ENCODE measurements at regions not wholly inside any gene's neighbourhood (a gene's known extent, or its start where the extent isn't known, plus 50 kb on each side); places are given as distances from the start of the nearest gene placed in this dataset.
"Not testable (repeated sequence)": the region's sequence is repeated elsewhere in the genome, so short reads cannot be mapped to it uniquely, and the experiment has no call there.

- no peaks in the 10 kb centered on the region for H3K4me1 ChIP-seq
- no peak overlapping the region for H3K4me2 ChIP-seq (ENCODE audit: low read length)
- no peak overlapping the region for H3K4me3 ChIP-seq (ENCODE audit: low read depth, low read length)
- no peak overlapping the region for H2AFZ ChIP-seq
- H3K27ac ChIP-seq = no peak overlapping the region
- H3K9ac ChIP-seq = no peak overlapping the region
- H3K36me3 ChIP-seq (ENCODE audit: control insufficient read depth, insufficient read depth, low read length) = no peaks in the 10 kb centered on the region
- H3K27me3 ChIP-seq (ENCODE audit: control insufficient read depth, insufficient read depth, low read length) = no peaks in the 10 kb centered on the region
- no peak for TF ChIP-seq CTCF (IDR thresholded peaks at IDR 0.05)
- H3K79me2 ChIP-seq = no peaks in the 10 kb centered on the region
- no peaks in the 10 kb centered on the region for H3K9me3 ChIP-seq (ENCODE audit: control insufficient read depth, low read length)
Measured at GRCh38 chr4:156290811-156291210, 337.1 kb upstream of the CTSO start.

- H3K4me1 ChIP-seq; H3K27ac ChIP-seq; H3K27me3 ChIP-seq (ENCODE audit: control insufficient read depth, insufficient read depth, low read length); H3K79me2 ChIP-seq; H3K4me2 ChIP-seq (ENCODE audit: low read length); H2AFZ ChIP-seq; H3K9me3 ChIP-seq (ENCODE audit: control insufficient read depth, low read length); H3K9ac ChIP-seq; H3K4me3 ChIP-seq (ENCODE audit: low read depth, low read length); H3K36me3 ChIP-seq (ENCODE audit: control insufficient read depth, insufficient read depth, low read length): not testable (repeated sequence)
Measured at GRCh38 chr4:156290026-156290425, 336.4 kb upstream of the CTSO start.

- Histone ChIP-seq H3K36me3 (ENCODE audit: control insufficient read depth, insufficient read depth, low read length) (no peaks in the 10 kb centered on the region), H2AFZ (no peak overlapping the region), H3K9ac (no peak overlapping the region), H3K4me2 (ENCODE audit: low read length) (no peak overlapping the region), H3K4me3 (ENCODE audit: low read depth, low read length) (no peak overlapping the region), H3K79me2 (no peaks in the 10 kb centered on the region), H3K27ac (no peak overlapping the region), H3K27me3 (ENCODE audit: control insufficient read depth, insufficient read depth, low read length) (no peaks in the 10 kb centered on the region), H3K9me3 (ENCODE audit: control insufficient read depth, low read length) (no peaks in the 10 kb centered on the region), H3K4me1 (no peaks in the 10 kb centered on the region)
- no peak for TF ChIP-seq CTCF (IDR thresholded peaks at IDR 0.05)
Measured at GRCh38 chr4:156280686-156281085, 327.0 kb upstream of the CTSO start.

- Histone ChIP-seq H3K9me3 (ENCODE audit: control insufficient read depth, low read length) (no peaks in the 10 kb centered on the region), H3K27ac (no peak overlapping the region), H2AFZ (no peak overlapping the region), H3K36me3 (ENCODE audit: control insufficient read depth, insufficient read depth, low read length) (no peaks in the 10 kb centered on the region), H3K79me2 (no peaks in the 10 kb centered on the region), H3K4me1 (no peaks in the 10 kb centered on the region), H3K4me2 (ENCODE audit: low read length) (no peak overlapping the region), H3K4me3 (ENCODE audit: low read depth, low read length) (no peak overlapping the region), H3K9ac (no peak overlapping the region), H3K27me3 (ENCODE audit: control insufficient read depth, insufficient read depth, low read length) (no peaks in the 10 kb centered on the region)
- TF ChIP-seq CTCF (IDR thresholded peaks at IDR 0.05) = no peak
Measured at GRCh38 chr4:156265407-156265806, 311.7 kb upstream of the CTSO start.

- no peak overlapping the region for H3K4me2 ChIP-seq (ENCODE audit: low read length)
- H3K9me3 ChIP-seq (ENCODE audit: control insufficient read depth, low read length) = no peaks in the 10 kb centered on the region
- H3K36me3 ChIP-seq (ENCODE audit: control insufficient read depth, insufficient read depth, low read length) = no peaks in the 10 kb centered on the region
- H3K9ac ChIP-seq = no peak overlapping the region
- H2AFZ ChIP-seq = no peak overlapping the region
- H3K27me3 ChIP-seq (ENCODE audit: control insufficient read depth, insufficient read depth, low read length) = no peaks in the 10 kb centered on the region
- no peaks in the 10 kb centered on the region for H3K4me1 ChIP-seq
- no peak for TF ChIP-seq CTCF (IDR thresholded peaks at IDR 0.05)
- no peaks in the 10 kb centered on the region for H3K79me2 ChIP-seq
- H3K4me3 ChIP-seq (ENCODE audit: low read depth, low read length) = no peak overlapping the region
- no peak overlapping the region for H3K27ac ChIP-seq
Measured at GRCh38 chr4:156261230-156261629, 307.6 kb upstream of the CTSO start.

All from parathyroid adenoma (tissue), 2 donors.